GM12878 (cell line): ENCODE measurements at regions not wholly inside any gene's neighbourhood (a gene's known extent, or its start where the extent isn't known, plus 50 kb on each side); places are given as distances from the start of the nearest gene placed in this dataset.

ENCODE experiments used
- ATAC-seq: fragments of 200-7000 bp; cut with Tn5 transposase; 3 replicates; pipeline ENCODE4 v1.9.1; 2020; ENCODE audit warnings: mild to moderate bottlenecking, moderate library complexity
- BruUV-seq: library from RNA; stranded (reverse); fragments of 400-500 nt; replicated peaks from 2 replicates; lab custom pipeline; 2021; lab: Mats Ljungman, UMichigan
- CTCF ChIA-PET: fragments of 300-600 bp; sonication (Branson Sonifier 250); formaldehyde crosslinking; extraction: SDS; loops from one replicate; lab custom pipeline; 2021; ENCODE audit warnings: inconsistent platforms; lab: Yijun Ruan, JAX
- POLR2A ChIA-PET: fragments of 350-600 bp; formaldehyde crosslinking; extraction: SDS; loops from one replicate; lab custom pipeline; 2021; ENCODE audit warnings: inconsistent platforms; lab: Charles Lee
- RAD21 ChIA-PET: fragments of 300-600 bp; sonication (Branson Sonifier 250); formaldehyde crosslinking; loops from one replicate; lab custom pipeline; 2023; ENCODE audit warnings: antibody characterized with exemption; ENCODE audit not compliant: unreplicated experiment; lab: Charles Lee
- SMC1A ChIA-PET: fragments of 300-600 bp; sonication (Branson Sonifier 250); formaldehyde crosslinking; loops from one replicate; lab custom pipeline; 2023; ENCODE audit not compliant: unreplicated experiment, uncharacterized antibody; lab: Charles Lee
- DNase-seq: peaks from one replicate; pipeline ENCODE4 v3.0.0-alpha.2; 2011; ENCODE audit warnings: low read depth, low spot score
- FAIRE-seq: peaks from 3 replicates; lab custom pipeline; 2011; peaks lifted over from hg19 to GRCh38; lab: Jason Lieb, UNC
- H2AFZ ChIP-seq: 2 replicates; pipeline ENCODE4 v1.6.0; 2011; ENCODE audit warnings: low read depth, low read length, control low read depth; ENCODE audit not compliant: control insufficient read depth
- H3K27ac ChIP-seq: 2 replicates; pipeline ENCODE4 v1.5.1; 2011; ENCODE audit warnings: control low read depth; ENCODE audit not compliant: control insufficient read depth, insufficient read depth
- H3K27me3 ChIP-seq, 2 experiments: replicated peaks in 1 of 2; 2 replicates each; pipeline versions ENCODE4 v1.6.0 to v1.6.1; 2011; ENCODE audit warnings: low read length in 1 of 2; ENCODE audit not compliant: control insufficient read depth in 2 of 2, insufficient read depth in 2 of 2
- H3K36me3 ChIP-seq, 2 experiments: 2 replicates each; pipeline ENCODE4 v1.5.1; 2011; ENCODE audit warnings: low read length in 1 of 2; ENCODE audit not compliant: control insufficient read depth in 2 of 2, insufficient read depth in 2 of 2
- H3K4me1 ChIP-seq: 2 replicates; pipeline ENCODE4 v1.6.1; 2011; ENCODE audit warnings: mild to moderate bottlenecking, low read length, moderate library complexity, mixed read lengths; ENCODE audit not compliant: control insufficient read depth, insufficient read depth
- H3K4me2 ChIP-seq: 2 replicates; pipeline ENCODE4 v1.6.0; 2011; ENCODE audit warnings: control low read depth; ENCODE audit not compliant: control insufficient read depth, insufficient read depth
- H3K4me3 ChIP-seq: fragments of 200-600 bp; sonication (generic); 2 replicates; pipeline ENCODE4 v1.5.1; 2016
- H3K79me2 ChIP-seq: 2 replicates; pipeline ENCODE4 v1.6.0; 2011; ENCODE audit warnings: low read length; ENCODE audit not compliant: control insufficient read depth, insufficient read depth
- H3K9ac ChIP-seq: 2 replicates; pipeline ENCODE4 v1.8.0; 2011; ENCODE audit warnings: low read length, control low read depth, mixed read lengths; ENCODE audit not compliant: control insufficient read depth, insufficient read depth
- H3K9me3 ChIP-seq: replicated peaks from 3 replicates; pipeline ENCODE4 v1.5.1; 2011; ENCODE audit warnings: mild to moderate bottlenecking, low read length; ENCODE audit not compliant: control insufficient read depth, insufficient read depth
- H4K20me1 ChIP-seq: 2 replicates; pipeline ENCODE4 v1.6.0; 2011; ENCODE audit not compliant: control insufficient read depth, insufficient read depth
- EP300 ChIP-seq, 2 experiments: fragments of 150-350 bp in 1 of 2; IDR thresholded peaks; 2 replicates each; pipeline ENCODE4 v1.6.1; 2011 to 2012; ENCODE audit warnings: low read depth in 2 of 2, low read length in 2 of 2, borderline replicate concordance in 1 of 2, improper control_type of control experiment in 1 of 2, inconsistent platforms in 1 of 2; ENCODE audit not compliant: control insufficient read depth in 1 of 2
- RFX5 ChIP-seq: IDR thresholded peaks from 2 replicates; pipeline ENCODE4 v1.6.1; 2011; ENCODE audit warnings: low read depth, low read length, improper control_type of control experiment
- WGBS: methylation state at CpG from one replicate; pipeline ENCODE4 v1.1.6; 2016; ENCODE audit warnings: low lambda C conversion rate; ENCODE audit not compliant: insufficient replicate concordance, insufficient coverage; ENCODE audit errors: missing lambda C conversion rate; 5-methylcytosine and 5-hydroxymethylcytosine counted together
- in situ Hi-C: fragments of 300-500 bp; cut with MboI; formaldehyde crosslinking; loops from 9 replicates; pipeline ENCODE4 v1.14.3; 2018; ENCODE audit warnings: mixed read lengths
- intact Hi-C: fragments of 100-400 bp; cut with micrococcal nuclease; formaldehyde crosslinking; loops from one replicate; pipeline ENCODE4 v1.14.2; 2022; ENCODE audit not compliant: unreplicated experiment
- TF ChIP-seq, protein P1 (sequence below): fragments of 450-650 bp; IDR thresholded peaks from 2 replicates; pipeline ENCODE4 v1.6.1; 2017; ENCODE audit warnings: borderline replicate concordance
- TF ChIP-seq, protein P2 (sequence below): fragments of 450-650 bp; IDR thresholded peaks from 2 replicates; pipeline ENCODE4 v1.6.1; 2017; ENCODE audit warnings: mild to moderate bottlenecking, moderate library complexity
- TF ChIP-seq, protein P3 (sequence below): fragments of 450-650 bp; IDR thresholded peaks from 2 replicates; pipeline ENCODE4 v1.6.1; 2017; ENCODE audit warnings: low read depth, mild to moderate bottlenecking, moderate library complexity

DNA sequence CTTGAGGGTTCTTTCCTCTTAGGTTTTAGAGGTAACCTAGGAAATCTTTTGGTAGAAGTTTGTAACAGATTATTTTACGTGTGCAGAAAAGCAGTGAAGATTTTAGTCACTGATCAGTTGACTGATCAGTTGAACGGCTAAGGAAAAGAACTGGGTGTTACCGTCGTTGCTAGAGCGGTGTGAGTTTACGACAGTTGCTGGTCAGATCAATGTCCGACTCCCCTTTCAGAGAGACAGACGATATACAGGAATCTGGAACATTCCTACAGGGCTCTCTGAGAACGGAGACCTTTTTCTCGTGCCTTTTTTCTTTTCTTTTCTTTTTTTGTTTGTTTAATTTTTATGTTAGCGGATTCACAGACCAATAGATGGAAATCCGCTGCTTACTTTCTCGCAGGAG is 132.1 kb upstream of the ZNF184 start:
- TF ChIP-seq EP300 (IDR thresholded peaks at IDR 0.05; ENCODE audit: borderline replicate concordance in 1 of 2, control insufficient read depth in 1 of 2, low read depth in 2 of 2, low read length in 2 of 2) (no peak), RFX5 (no peak)
- TF ChIP-seq, protein P1, sequence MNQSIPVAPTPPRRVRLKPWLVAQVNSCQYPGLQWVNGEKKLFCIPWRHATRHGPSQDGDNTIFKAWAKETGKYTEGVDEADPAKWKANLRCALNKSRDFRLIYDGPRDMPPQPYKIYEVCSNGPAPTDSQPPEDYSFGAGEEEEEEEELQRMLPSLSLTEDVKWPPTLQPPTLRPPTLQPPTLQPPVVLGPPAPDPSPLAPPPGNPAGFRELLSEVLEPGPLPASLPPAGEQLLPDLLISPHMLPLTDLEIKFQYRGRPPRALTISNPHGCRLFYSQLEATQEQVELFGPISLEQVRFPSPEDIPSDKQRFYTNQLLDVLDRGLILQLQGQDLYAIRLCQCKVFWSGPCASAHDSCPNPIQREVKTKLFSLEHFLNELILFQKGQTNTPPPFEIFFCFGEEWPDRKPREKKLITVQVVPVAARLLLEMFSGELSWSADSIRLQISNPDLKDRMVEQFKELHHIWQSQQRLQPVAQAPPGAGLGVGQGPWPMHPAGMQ: no peak
- TF ChIP-seq, protein P2, sequence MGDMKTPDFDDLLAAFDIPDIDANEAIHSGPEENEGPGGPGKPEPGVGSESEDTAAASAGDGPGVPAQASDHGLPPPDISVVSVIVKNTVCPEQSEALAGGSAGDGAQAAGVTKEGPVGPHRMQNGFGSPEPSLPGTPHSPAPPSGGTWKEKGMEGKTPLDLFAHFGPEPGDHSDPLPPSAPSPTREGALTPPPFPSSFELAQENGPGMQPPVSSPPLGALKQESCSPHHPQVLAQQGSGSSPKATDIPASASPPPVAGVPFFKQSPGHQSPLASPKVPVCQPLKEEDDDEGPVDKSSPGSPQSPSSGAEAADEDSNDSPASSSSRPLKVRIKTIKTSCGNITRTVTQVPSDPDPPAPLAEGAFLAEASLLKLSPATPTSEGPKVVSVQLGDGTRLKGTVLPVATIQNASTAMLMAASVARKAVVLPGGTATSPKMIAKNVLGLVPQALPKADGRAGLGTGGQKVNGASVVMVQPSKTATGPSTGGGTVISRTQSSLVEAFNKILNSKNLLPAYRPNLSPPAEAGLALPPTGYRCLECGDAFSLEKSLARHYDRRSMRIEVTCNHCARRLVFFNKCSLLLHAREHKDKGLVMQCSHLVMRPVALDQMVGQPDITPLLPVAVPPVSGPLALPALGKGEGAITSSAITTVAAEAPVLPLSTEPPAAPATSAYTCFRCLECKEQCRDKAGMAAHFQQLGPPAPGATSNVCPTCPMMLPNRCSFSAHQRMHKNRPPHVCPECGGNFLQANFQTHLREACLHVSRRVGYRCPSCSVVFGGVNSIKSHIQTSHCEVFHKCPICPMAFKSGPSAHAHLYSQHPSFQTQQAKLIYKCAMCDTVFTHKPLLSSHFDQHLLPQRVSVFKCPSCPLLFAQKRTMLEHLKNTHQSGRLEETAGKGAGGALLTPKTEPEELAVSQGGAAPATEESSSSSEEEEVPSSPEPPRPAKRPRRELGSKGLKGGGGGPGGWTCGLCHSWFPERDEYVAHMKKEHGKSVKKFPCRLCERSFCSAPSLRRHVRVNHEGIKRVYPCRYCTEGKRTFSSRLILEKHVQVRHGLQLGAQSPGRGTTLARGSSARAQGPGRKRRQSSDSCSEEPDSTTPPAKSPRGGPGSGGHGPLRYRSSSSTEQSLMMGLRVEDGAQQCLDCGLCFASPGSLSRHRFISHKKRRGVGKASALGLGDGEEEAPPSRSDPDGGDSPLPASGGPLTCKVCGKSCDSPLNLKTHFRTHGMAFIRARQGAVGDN: no peak
- TF ChIP-seq, protein P3, sequence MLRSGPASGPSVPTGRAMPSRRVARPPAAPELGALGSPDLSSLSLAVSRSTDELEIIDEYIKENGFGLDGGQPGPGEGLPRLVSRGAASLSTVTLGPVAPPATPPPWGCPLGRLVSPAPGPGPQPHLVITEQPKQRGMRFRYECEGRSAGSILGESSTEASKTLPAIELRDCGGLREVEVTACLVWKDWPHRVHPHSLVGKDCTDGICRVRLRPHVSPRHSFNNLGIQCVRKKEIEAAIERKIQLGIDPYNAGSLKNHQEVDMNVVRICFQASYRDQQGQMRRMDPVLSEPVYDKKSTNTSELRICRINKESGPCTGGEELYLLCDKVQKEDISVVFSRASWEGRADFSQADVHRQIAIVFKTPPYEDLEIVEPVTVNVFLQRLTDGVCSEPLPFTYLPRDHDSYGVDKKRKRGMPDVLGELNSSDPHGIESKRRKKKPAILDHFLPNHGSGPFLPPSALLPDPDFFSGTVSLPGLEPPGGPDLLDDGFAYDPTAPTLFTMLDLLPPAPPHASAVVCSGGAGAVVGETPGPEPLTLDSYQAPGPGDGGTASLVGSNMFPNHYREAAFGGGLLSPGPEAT: no peak
- Histone ChIP-seq H3K79me2 (no peaks in the 10 kb centered on the region), H3K4me2 (peak overlapping the region; percentile 85), H3K4me1 (peaks cover 6% of the 10 kb centered on the region; the same call in 1 of the 2 replicates), H3K27me3 (no peaks in the 10 kb centered on the region), H3K9me3 (no peaks in the 10 kb centered on the region; the same call in 2 of the 3 replicates), H3K4me3 (peak overlapping the region; percentile 75), H3K36me3 (no peaks in the 10 kb centered on the region), H2AFZ (peak overlapping the region; percentile 58), H4K20me1 (no peaks in the 10 kb centered on the region), H3K27ac (no peak overlapping the region), H3K9ac (peak overlapping the region; percentile 36)
- ATAC-seq: peak; percentile 10; the same call in 1 of the 3 replicates
- CTCF ChIA-PET: no interaction called here
- RAD21 ChIA-PET: no interaction called here
- in situ Hi-C loops (no loop called here), intact Hi-C loops (loop anchor here (5.0 kb wide), 3 partner anchors 147 to 443 kb away; no protein-coding TSS in a partner anchor)
- FAIRE-seq: no peak
- 8% methylated on average over 13 of the region's 13 CpGs for WGBS
- POLR2A ChIA-PET: no interaction called here
- no peak for DNase-seq
- SMC1A ChIA-PET: no interaction called here
- no TSS peak for BruUV-seq
